Mesothelial cell of epicardium (in vitro differentiated cells): ENCODE measurements at regions not wholly inside any gene's neighbourhood (a gene's known extent, or its start where the extent isn't known, plus 50 kb on each side); places are given as distances from the start of the nearest gene placed in this dataset.

Experiments used
- DNase-seq, 2 experiments: peaks; one replicate each; pipeline ENCODE4 v3.0.0; 2021; ENCODE audit warnings: low spot score in 2 of 2; ENCODE audit not compliant: unreplicated experiment in 2 of 2
- H3K27ac Mint-ChIP-seq: 2 replicates; pipeline ENCODE4 v1.8.0; 2021; ENCODE audit warnings: mixed read lengths
- H3K27me3 Mint-ChIP-seq: 2 replicates; pipeline ENCODE4 v1.8.0; 2021; ENCODE audit warnings: low read depth, mixed read lengths
- H3K36me3 Mint-ChIP-seq: 2 replicates; pipeline ENCODE4 v1.8.0; 2021; ENCODE audit warnings: mixed read lengths
- H3K4me1 Mint-ChIP-seq: 2 replicates; pipeline ENCODE4 v1.8.0; 2021; ENCODE audit warnings: mixed read lengths
- H3K4me3 Mint-ChIP-seq: 2 replicates; pipeline ENCODE4 v1.8.0; 2021; ENCODE audit warnings: mild to moderate bottlenecking, moderate library complexity, mixed read lengths
- H3K9me3 Mint-ChIP-seq: 2 replicates; pipeline ENCODE4 v1.8.0; 2021; ENCODE audit warnings: mixed read lengths
- CTCF ChIP-seq: fragments of 200-600 bp; sonication (generic); IDR thresholded peaks from one replicate; pipeline ENCODE4 v1.5.0; 2021; ENCODE audit warnings: antibody characterized with exemption; ENCODE audit not compliant: unreplicated experiment

- peaks cover 4% of the 10 kb centered on the region for H3K36me3 Mint-ChIP-seq
- TF ChIP-seq CTCF: no peak
- H3K4me1 Mint-ChIP-seq: no peaks in the 10 kb centered on the region
- no peak overlapping the region for H3K4me3 Mint-ChIP-seq
- DNase-seq: no peak
- H3K27me3 Mint-ChIP-seq: no peaks in the 10 kb centered on the region
- no peak overlapping the region for H3K27ac Mint-ChIP-seq
- peaks cover 32% of the 10 kb centered on the region for H3K9me3 Mint-ChIP-seq
Measured at GRCh38 chr7:9752033-9752432, 1221.6 kb upstream of the PHF14 start.

- Mint-ChIP-seq H3K4me1 (peaks cover 3% of the 10 kb centered on the region), H3K36me3 (no peaks in the 10 kb centered on the region), H3K27ac (no peak overlapping the region), H3K9me3 (no peaks in the 10 kb centered on the region), H3K27me3 (no peaks in the 10 kb centered on the region), H3K4me3 (no peak overlapping the region)
- TF ChIP-seq CTCF: no peak
- no peak for DNase-seq
Measured at GRCh38 chr7:9761224-9761623, 1212.4 kb upstream of the PHF14 start.

- H3K4me3 Mint-ChIP-seq: no peak overlapping the region
- DNase-seq: no peak
- no peaks in the 10 kb centered on the region for H3K4me1 Mint-ChIP-seq
- H3K27me3 Mint-ChIP-seq: no peaks in the 10 kb centered on the region
- peaks cover 16% of the 10 kb centered on the region for H3K9me3 Mint-ChIP-seq
- TF ChIP-seq CTCF: no peak
- no peaks in the 10 kb centered on the region for H3K36me3 Mint-ChIP-seq
- H3K27ac Mint-ChIP-seq: no peak overlapping the region
Measured at GRCh38 chr7:9776900-9777299, 1196.8 kb upstream of the PHF14 start.

- no peak for DNase-seq
- no peak for TF ChIP-seq CTCF
- no peaks in the 10 kb centered on the region for H3K36me3 Mint-ChIP-seq
- no peak overlapping the region for H3K27ac Mint-ChIP-seq
- no peaks in the 10 kb centered on the region for H3K27me3 Mint-ChIP-seq
- no peak overlapping the region for H3K4me3 Mint-ChIP-seq
- H3K9me3 Mint-ChIP-seq: peaks cover 10% of the 10 kb centered on the region
- H3K4me1 Mint-ChIP-seq: peaks cover 2% of the 10 kb centered on the region
Measured at GRCh38 chr7:9778367-9778766, 1195.3 kb upstream of the PHF14 start.

GRCh38 chr7:9781710-9782109, 1192.0 kb upstream of the PHF14 start:
- Mint-ChIP-seq H3K4me1 (peaks cover 2% of the 10 kb centered on the region), H3K27me3 (no peaks in the 10 kb centered on the region), H3K9me3 (no peaks in the 10 kb centered on the region), H3K27ac (no peak overlapping the region), H3K36me3 (no peaks in the 10 kb centered on the region), H3K4me3 (no peak overlapping the region)
- no peak for TF ChIP-seq CTCF
- no peak for DNase-seq

GRCh38 chr7:9782275-9782674, 1191.4 kb upstream of the PHF14 start:
- DNase-seq: no peak
- Mint-ChIP-seq H3K4me1 (peaks cover 2% of the 10 kb centered on the region), H3K4me3 (no peak overlapping the region), H3K36me3 (no peaks in the 10 kb centered on the region), H3K27me3 (no peaks in the 10 kb centered on the region), H3K27ac (no peak overlapping the region), H3K9me3 (no peaks in the 10 kb centered on the region)
- TF ChIP-seq CTCF: no peak
